ENCODE measurements at regions not wholly inside any gene's neighbourhood (a gene's known extent, or its start where the extent isn't known, plus 50 kb on each side); places are given as distances from the start of the nearest gene placed in this dataset.

DNA sequence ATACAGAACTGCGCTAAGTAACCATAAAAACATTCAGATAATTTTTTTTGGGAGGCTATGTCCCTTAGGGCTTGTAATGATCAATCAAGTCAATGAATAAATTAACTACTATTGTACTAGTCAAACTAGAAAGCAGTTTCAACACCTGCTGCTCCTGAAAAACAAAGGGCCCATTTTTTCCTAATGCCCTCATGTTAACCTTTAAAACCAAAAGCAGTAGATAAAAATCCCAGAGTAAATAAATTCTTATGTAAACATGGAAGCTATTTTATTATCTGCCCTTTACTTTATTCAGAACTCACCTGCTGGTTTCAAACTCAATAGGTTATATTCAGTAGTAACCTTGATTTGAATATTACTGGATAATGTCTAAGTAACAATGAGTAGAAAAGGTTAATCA, 159.5 kb upstream of the STARD13 start:
- TF ChIP-seq SIN3A (IDR thresholded peaks at IDR 0.05; ENCODE audit: borderline replicate concordance, insufficient read depth, low read length), result no peak
- TF ChIP-seq TAF1 (IDR thresholded peaks at IDR 0.05; ENCODE audit: borderline replicate concordance, insufficient read depth, low read length), result no peak
- TF ChIP-seq, protein P1, sequence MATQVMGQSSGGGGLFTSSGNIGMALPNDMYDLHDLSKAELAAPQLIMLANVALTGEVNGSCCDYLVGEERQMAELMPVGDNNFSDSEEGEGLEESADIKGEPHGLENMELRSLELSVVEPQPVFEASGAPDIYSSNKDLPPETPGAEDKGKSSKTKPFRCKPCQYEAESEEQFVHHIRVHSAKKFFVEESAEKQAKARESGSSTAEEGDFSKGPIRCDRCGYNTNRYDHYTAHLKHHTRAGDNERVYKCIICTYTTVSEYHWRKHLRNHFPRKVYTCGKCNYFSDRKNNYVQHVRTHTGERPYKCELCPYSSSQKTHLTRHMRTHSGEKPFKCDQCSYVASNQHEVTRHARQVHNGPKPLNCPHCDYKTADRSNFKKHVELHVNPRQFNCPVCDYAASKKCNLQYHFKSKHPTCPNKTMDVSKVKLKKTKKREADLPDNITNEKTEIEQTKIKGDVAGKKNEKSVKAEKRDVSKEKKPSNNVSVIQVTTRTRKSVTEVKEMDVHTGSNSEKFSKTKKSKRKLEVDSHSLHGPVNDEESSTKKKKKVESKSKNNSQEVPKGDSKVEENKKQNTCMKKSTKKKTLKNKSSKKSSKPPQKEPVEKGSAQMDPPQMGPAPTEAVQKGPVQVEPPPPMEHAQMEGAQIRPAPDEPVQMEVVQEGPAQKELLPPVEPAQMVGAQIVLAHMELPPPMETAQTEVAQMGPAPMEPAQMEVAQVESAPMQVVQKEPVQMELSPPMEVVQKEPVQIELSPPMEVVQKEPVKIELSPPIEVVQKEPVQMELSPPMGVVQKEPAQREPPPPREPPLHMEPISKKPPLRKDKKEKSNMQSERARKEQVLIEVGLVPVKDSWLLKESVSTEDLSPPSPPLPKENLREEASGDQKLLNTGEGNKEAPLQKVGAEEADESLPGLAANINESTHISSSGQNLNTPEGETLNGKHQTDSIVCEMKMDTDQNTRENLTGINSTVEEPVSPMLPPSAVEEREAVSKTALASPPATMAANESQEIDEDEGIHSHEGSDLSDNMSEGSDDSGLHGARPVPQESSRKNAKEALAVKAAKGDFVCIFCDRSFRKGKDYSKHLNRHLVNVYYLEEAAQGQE (IDR thresholded peaks at IDR 0.05; ENCODE audit: insufficient read depth in 1 of 2, low read depth in 2 of 2, low read length in 2 of 2), result no peak
- no peak for TF ChIP-seq FOXP2 (optimal IDR thresholded peaks at IDR 0.05; ENCODE audit: borderline replicate concordance, extremely low read depth, extremely low read length, insufficient read depth)
- TF ChIP-seq POLR2AphosphoS5 (IDR thresholded peaks at IDR 0.05; ENCODE audit: low read depth, low read length), result no peak

DNA sequence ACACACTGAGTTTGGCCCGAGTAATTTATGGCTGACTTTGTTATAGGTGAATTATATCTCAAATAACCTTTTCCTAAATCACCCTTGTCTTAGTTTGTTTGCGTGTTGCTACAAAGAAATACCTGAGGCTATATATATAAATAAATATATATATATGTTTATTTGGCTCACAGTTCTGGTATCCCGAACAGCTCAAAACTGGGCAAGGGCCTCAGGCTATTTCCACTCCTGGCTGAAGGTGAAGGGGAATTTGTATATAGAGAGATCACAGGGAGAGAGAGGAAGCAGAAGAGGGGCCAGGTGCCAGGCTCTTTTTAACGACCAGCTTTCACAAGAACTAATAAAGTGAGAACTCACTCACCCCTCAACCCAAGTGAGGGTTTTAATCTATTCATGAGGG, 159.9 kb upstream of the STARD13 start:
- TF ChIP-seq POLR2AphosphoS5 (IDR thresholded peaks at IDR 0.05; ENCODE audit: low read depth, low read length) (no peak), TAF1 (IDR thresholded peaks at IDR 0.05; ENCODE audit: borderline replicate concordance, insufficient read depth, low read length) (no peak)
- TF ChIP-seq, protein P1 (IDR thresholded peaks at IDR 0.05; ENCODE audit: insufficient read depth in 1 of 2, low read depth in 2 of 2, low read length in 2 of 2), result no peak

DNA sequence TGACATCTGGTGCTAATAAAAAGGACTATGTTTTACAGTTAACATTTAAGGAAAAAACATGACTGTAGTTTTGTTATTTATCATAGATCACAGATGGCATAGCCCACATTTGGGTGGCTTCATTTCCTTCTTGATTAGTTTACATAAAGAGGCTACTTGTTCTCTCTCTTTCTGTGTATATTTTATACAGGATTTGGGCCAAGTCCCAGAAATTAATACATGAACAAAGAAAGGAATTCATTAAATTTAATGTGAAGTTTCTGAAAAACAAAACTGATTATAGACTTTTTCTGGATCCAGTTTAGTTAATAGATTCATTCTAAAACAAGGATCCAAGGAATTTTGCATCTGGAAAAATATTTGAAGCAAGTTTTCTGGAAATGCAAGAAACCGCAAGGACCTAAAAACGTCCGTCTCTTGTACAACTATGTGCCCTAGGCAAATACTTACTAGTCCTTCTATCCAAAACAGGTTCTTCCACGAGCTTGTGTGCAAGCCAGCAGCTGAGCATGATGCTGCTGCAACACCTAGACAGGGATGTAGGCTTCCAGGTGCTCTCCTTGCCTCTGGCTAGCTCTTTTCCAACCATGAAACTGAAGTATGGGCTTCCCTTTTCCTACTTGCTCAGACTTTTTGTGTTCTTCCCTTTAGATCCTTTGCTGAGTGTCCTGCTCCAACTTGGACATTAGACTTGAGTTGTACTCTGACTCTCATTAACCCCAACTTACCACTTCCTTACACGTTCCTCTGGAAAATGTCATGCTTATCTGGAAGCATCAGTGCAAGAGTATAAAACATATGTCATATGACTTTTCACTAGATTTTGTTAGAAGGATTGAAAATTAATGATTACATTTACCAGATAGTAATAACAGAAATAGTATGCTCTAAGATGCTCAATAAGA, 161.5 kb upstream of the STARD13 start:
- no peak for TF ChIP-seq POLR2AphosphoS5 (IDR thresholded peaks at IDR 0.05; ENCODE audit: low read depth, low read length)
- TF ChIP-seq, protein P1 (IDR thresholded peaks at IDR 0.05; ENCODE audit: insufficient read depth in 1 of 2, low read depth in 2 of 2, low read length in 2 of 2), result no peak
- no peak for TF ChIP-seq TAF1 (IDR thresholded peaks at IDR 0.05; ENCODE audit: borderline replicate concordance, insufficient read depth, low read length)
- no peak for TF ChIP-seq SIN3A (IDR thresholded peaks at IDR 0.05; ENCODE audit: borderline replicate concordance, insufficient read depth, low read length)
- no peak for TF ChIP-seq FOXP2 (optimal IDR thresholded peaks at IDR 0.05; ENCODE audit: borderline replicate concordance, extremely low read depth, extremely low read length, insufficient read depth)

DNA sequence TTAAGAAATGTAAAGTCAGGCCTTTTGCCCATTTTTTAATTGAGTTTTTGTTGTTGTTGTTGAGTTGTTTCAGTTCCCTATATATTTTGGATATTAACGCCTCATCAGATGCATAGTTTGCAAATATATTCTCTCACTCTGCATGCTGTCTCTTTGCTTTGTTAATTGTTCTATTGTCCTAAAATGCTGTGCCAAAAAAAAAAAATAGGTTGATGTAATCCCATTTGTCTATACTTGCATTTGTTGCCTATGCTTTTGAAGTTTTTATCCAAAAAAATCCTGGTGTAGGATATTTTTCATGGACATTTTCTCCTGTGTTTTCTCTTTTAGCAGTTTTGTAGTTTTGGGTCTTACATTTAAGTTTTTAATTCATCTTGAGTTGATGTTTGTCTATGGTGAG, 163.3 kb upstream of the STARD13 start:
- no peak for TF ChIP-seq SIN3A (IDR thresholded peaks at IDR 0.05; ENCODE audit: borderline replicate concordance, insufficient read depth, low read length)
- TF ChIP-seq, protein P1 (IDR thresholded peaks at IDR 0.05; ENCODE audit: insufficient read depth in 1 of 2, low read depth in 2 of 2, low read length in 2 of 2), result no peak
- no peak for TF ChIP-seq POLR2AphosphoS5 (IDR thresholded peaks at IDR 0.05; ENCODE audit: low read depth, low read length)
- TF ChIP-seq FOXP2 (optimal IDR thresholded peaks at IDR 0.05; ENCODE audit: borderline replicate concordance, extremely low read depth, extremely low read length, insufficient read depth), result no peak
- TF ChIP-seq TAF1 (IDR thresholded peaks at IDR 0.05; ENCODE audit: borderline replicate concordance, insufficient read depth, low read length), result no peak
